ENCODE measurements at regions not wholly inside any gene's neighbourhood (a gene's known extent, or its start where the extent isn't known, plus 50 kb on each side); places are given as distances from the start of the nearest gene placed in this dataset.
A peak's percentile ranks its signal among the peaks of the same experiment; 100 is the strongest.
"Not testable (repeated sequence)": the region's sequence is repeated elsewhere in the genome, so short reads cannot be mapped to it uniquely, and the experiment has no call there.

DNA sequence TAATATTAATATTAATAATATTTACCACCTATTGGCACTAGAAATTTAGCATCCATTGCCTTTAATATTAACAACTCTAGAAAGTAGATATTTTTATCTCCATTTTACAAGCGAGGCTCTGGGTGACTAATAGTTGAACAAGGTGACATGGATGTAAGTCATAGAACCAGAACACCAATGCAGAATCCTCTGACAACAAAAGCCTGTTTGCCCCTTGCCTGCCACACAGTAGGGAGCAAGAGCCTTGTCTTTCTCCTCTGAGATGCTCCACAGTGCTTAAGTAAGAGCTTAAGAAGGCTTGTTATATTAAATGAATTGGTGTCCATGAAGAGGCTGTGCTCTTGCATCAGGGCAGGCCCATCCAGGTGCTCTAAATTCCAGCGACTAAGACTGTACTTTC is 51.2 kb upstream of the LBX1 start:
- DNase-seq (ENCODE audit: low read depth in 2 of 2), result no peak

GRCh38 chr10:101280921-101281320 is 51.7 kb upstream of the LBX1 start:
- DNase-seq (ENCODE audit: low read depth in 2 of 2), result not testable (repeated sequence)

DNA sequence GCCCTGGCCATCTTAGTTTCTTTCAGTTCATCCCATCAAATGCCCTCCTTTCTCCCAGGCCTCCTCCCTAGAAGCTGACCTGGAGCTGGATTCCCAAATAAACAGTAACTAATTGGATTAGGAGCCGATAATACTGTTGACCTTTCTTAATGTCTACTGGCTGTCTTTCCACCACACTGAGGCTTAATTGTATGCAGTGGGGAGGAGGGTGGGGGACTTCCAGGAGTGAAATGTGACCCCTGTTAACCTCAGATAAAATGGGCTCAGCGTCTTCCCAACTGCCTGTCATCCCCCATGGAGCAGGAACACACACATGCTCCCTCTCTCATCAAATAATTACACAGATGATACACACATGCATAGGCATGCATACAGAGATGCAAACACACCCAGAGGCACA is 53.7 kb upstream of the LBX1 start:
- no peak for DNase-seq (ENCODE audit: low read depth in 2 of 2)

GRCh38 chr10:101283762-101284100 is 54.5 kb upstream of the LBX1 start:
- DNase-seq (ENCODE audit: low read depth in 2 of 2), result no peak

DNA sequence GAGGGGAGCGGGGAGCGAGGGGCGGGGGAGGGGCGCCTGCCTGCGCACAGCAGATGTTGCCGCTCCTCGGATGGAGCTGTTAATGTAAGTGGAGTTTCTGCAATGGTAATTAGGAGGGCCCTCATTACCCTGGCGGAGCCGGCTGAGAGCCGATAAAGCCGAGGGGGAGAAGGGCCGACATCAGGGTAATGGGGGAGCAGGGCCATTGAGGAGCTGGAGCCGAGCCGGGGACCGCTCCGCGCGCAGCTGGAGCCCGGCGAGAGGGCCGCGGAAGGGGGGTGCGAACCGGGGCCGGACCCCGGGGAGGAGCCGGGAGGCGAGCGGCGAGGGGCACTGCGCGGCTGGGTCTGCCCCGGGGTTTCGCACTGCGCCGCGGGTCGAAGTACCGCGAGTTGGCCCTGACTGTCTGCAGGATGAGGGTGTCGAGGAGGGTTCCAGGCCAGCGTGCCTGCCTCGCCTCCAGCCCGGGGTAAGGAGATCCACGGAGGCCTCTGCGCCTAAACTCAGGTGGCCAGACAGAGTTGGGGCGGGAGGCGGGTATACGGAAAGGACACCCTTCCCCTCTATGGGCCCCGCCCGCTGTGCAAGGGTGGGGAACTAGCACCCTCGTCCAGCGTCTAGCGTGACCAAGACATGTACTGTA is 55.0 kb upstream of the LBX1 start:
- no peak for DNase-seq (ENCODE audit: low read depth in 2 of 2)

DNA sequence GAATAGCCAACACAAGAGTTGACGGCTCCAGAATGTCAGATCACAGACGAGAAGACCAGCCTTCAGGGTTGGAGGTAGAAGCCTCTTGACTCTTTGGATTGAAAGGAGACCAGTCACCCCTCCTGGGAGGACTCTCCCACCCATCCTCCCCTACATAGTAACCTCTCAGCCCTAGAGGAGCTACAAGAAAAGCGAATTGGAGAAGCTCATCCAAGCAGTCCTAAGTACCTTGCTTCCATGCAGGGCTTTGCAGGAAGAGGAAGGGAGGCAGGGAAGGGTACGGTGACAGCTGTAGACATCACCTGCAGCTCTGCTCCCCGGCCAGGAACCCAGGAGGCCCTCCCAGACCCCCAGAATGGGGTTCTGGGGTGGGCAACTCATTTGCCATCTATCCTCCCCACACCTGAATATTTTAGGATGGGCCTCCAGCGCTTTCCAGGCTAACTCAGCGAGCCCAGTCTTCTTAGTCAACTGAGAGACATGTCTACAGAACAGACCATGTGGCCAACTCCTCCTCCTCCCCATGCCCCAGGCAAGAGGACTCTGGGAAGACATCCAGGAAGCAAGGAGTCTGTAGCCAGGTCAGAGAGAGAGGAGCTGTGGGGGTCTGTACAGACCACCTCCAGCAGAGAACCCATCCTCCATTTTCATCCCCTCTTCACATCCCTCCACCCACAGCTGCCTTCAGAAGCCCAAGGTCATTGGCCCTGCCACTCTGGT is 55.6 kb upstream of the LBX1 start:
- DNase-seq (ENCODE audit: low read depth in 2 of 2), result no peak

DNA sequence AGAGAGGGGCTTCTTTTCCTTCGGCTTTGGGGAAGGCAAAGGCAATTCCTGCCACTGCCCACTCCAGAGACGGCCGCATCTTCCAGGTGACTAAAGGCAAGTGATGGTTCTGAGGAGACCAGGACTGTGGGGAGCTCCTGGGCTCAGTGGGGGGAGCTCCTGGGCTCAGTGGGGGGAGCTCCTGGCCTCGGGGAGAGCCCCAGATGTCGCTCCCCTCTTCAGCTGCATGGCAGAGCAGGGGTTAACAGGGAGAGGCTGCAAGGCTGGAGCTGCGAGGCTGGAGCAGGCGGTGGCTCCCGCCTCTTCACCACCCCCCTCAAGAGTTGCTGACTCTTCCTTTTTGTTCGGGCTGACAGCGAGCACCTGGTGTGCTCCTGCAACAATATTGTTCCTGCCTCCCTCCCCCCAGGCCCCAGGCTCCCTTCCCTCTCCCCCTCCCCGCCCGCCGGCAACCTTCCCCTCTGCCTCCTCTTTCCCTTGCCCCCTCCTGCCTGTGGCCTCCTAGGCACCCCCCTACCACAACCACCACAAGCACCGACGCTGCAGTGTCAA is 56.3 kb upstream of the LBX1 start:
- DNase-seq (ENCODE audit: low read depth in 2 of 2), result no peak

- DNase-seq (ENCODE audit: low read depth in 2 of 2), result no peak
These were observed 57.2 kb upstream of the LBX1 start for GRCh38 chr10:101286248-101287046.

DNA sequence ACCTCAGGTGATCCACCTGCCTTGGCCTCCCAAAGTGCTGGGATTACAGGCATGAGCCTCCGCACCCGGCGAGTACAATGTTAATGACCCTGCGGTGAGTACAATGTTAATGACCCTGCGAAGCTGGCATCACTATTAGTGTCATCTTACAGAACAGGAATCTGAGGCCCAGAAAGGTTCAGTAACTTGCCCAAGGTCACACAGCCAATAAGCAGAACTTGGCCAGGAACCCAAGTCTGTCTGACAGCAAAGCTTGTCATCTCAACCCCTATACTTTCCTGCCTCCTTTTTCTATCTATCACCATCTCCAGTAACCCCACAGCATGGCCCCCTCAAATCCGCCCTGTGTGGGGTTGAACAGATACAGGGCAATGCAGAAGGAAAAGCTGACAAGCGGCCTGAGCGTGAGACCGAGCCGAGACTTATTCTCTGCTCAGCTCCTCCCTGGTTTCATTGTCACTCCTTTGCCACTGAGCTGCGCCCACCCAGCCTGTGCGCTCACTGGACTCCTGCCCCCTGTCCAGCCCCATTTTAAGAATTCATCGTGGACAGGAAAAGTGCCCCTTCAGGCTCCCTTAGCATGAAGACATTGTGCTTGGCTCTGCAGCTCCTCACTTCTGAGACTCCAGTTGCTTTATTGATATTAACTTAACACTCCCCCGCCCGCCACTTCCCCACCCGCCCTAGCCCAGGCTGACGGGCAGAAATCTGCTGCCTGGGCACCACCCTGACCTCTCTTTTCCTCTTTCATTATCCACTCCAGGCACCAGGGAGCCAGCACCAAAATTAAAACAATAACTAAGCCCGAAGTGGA is 58.1 kb upstream of the LBX1 start:
- no peak for DNase-seq (ENCODE audit: low read depth in 2 of 2)

GRCh38 chr10:101287997-101288635 is 58.9 kb upstream of the LBX1 start:
- no peak for DNase-seq (ENCODE audit: low read depth in 2 of 2)

DNA sequence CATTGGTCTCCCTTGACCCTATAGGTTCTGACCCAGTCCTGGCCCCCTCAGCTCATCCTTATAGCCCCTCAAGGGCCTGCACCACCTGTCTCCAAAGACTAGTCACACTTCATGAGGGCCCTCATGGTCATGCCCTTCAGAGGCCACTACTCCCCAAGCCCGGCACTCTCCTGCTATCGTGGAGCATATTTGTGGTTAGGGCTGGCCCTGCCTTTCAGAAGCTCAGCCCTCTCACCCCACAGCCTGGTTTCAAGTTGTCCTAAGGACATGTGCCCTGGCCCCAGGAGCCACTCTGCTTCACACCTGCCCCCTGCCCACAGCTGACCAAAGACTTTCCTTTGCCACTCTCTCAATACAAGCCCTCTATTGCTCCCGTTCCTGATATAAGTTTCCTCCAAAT is 60.3 kb upstream of the LBX1 start:
- no peak for DNase-seq (ENCODE audit: low read depth in 2 of 2)

- DNase-seq (ENCODE audit: low read depth in 2 of 2), result no peak
These were observed 61.2 kb upstream of the LBX1 start for GRCh38 chr10:101290431-101290830.

- DNase-seq (ENCODE audit: low read depth in 2 of 2), result no peak
These were observed 61.6 kb upstream of the LBX1 start for GRCh38 chr10:101290881-101291280.

DNA sequence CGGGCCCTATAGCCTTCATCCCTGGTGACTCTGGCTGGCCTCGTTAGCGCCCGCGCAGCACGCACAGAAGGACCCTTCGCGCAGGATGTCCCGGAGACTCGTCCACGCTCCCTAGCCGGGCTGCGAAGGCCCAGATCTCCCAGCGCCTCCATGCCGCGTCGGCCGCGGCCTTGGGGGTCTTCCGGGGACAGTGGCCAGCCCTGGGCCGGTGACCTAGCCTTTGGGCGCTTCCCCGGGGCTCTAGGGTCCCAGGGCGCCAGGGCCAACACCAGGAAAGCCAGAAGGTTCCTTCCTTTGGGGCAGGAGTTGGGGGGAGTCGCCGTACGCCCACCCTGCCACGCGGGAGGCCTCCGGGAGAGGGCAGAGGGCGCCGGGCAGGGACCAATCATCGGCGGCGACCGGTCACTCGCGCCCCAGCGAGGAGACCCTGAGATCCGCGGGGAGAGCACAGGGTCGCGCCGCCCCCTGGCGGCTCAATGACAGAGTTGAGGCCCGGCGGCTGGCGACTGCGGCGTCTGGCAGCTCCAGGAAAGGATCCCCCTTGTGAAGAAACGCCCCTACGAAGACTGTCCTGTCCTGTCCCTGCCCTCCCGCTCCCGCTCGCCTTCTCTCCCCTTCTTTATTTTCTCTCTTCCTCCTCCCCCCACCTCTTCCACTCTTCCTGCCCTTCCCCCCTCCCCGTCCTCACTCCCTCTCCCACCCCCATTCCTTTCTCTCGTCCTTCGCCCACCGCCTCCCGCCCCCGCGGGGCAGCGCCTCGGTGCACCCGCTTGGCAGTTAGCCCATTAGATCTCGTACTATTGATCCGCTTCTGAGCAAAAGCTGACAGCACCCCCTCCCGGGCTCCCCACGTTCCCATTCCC is 62.3 kb upstream of the LBX1 start:
- peak; percentile 25 to 44 for DNase-seq (ENCODE audit: low read depth in 2 of 2)

DNA sequence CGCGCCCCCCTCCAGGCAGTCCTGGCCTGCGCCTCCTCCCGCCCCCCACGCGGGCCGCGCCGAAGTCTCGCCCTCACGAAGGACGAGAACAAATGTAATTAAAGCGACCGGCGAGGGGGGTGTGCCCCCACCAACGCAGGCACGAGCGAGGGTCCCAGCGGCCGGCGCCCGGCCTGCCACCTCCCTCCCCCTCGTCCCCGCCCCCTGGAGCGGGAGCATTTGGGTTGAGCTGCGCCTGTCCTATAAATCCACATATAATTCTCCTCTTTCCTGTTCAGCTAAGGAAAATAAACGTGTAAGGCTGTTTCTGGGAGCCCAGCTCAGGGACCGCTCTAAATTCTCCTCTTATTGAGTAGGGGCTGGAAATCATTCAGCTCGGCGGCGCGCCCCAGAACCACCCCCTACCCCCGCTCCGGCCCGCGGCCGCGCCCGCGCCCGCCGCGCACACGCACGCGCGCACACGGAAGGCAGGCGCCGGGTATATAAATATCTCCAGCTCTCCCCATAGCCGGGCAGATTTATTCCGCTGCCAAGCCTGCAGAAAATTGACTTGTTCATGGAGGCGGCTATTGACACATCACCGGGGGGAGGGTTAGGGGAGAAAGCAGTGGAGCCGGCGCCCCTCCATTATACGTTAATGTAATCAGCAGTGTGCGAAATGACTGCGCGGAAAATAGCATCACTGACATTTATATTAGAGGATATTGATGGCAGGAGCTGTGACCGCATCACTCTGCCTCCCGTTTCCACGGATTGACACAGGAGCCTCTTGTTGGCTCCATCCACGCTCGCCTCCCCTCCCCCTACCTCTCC is 61.6 kb upstream of the BTRC start:
- DNase-seq (ENCODE audit: low read depth in 2 of 2), result no peak

DNA sequence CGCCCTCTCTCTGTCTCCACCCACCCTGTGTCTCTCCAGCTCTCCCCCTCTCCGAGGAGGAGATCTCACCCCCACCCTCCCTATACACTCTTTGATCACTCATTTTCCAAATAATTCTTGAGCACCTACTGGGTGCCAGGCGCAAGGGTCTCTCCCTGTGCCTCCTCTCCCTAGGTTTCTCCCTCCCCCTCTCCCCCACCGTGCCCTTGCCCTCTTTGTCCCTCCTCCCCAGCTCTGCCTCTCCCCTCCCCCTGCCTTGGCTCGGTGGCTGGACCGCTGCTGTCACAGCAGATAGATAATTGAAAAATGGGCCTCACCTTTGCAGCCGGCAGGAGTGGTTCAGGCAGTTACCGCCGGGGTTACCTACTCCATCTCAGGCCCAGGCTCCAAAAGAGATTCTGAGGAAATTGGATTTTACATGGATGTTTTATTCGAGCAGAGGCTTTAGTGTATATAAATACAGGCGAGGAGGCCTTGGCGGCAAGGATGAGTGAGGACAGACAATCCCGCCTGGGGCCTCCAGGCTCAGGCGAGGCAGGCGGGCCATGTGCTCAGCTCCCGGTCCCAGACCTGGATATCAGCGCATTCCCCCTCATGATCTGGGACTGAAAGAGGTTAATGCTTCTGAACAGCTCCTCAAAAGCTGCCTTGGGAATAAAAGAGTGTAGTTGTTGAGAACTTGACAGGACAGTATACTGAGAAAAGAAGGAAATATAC is 60.8 kb upstream of the BTRC start:
- DNase-seq (ENCODE audit: low read depth in 2 of 2), result no peak

DNA sequence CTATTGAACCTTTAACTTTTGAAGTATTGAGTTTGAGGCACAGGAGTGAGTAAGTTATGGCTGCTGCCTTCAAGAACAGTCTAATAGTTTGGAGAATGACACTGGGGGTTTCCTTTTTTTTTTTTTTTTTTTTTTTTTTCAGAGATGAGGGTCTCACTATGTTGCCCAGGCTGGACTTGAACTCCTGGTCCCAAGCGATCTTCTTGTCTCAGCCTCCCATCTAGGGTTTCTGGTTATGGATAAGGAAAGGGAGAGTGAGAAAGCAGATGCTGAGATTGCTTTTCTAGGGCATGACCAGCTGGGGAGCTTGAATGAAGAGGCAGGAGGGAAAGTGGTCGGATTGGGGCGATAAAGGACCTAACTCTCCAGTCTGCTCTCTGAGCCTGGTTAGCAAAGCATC is 59.9 kb upstream of the BTRC start:
- no peak for DNase-seq (ENCODE audit: low read depth in 2 of 2)

DNA sequence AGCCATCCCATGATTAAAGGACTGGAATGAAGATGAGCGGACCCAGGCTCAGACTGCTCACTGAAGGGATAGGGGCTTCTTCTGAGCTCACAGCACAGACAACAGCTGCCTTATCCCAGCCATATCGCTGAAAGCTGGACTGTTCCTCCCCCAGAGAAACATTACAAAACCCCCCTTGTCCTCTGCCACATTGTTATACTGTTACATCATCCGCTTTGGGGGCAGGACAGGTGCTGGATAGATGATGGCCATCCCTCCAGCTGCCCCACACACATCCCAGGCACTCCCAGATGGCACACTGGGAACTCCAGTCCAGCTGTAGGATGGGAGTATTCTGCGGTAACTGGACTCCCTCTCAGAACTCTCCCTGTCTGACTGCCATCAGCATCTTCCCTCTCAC is 58.7 kb upstream of the BTRC start:
- DNase-seq (ENCODE audit: low read depth in 2 of 2), result no peak
